LNCaP clone FGC (cell line): ENCODE measurements at regions not wholly inside any gene's neighbourhood (a gene's known extent, or its start where the extent isn't known, plus 50 kb on each side); places are given as distances from the start of the nearest gene placed in this dataset.

Experiments
- DNase-seq: peaks from one replicate; pipeline ENCODE4 v3.0.0-alpha.2; 2011; ENCODE audit warnings: low read depth
- H3K4me3 ChIP-seq: 2 replicates; pipeline ENCODE4 v1.5.1; 2011; ENCODE audit warnings: mild to moderate bottlenecking, low read depth, low read length, control low read depth
- TF ChIP-seq, protein P1 (sequence below): IDR thresholded peaks from 2 replicates; pipeline ENCODE4 v1.5.1; 2012; ENCODE audit warnings: mild to moderate bottlenecking; ENCODE audit not compliant: control insufficient read depth, insufficient read depth; ENCODE audit errors: extremely low read depth

GRCh38 chr1:218501161-218501560, 156.0 kb downstream of the TGFB2 start:
- H3K4me3 ChIP-seq, result no peak overlapping the region
- no peak for DNase-seq
- TF ChIP-seq, protein P1, sequence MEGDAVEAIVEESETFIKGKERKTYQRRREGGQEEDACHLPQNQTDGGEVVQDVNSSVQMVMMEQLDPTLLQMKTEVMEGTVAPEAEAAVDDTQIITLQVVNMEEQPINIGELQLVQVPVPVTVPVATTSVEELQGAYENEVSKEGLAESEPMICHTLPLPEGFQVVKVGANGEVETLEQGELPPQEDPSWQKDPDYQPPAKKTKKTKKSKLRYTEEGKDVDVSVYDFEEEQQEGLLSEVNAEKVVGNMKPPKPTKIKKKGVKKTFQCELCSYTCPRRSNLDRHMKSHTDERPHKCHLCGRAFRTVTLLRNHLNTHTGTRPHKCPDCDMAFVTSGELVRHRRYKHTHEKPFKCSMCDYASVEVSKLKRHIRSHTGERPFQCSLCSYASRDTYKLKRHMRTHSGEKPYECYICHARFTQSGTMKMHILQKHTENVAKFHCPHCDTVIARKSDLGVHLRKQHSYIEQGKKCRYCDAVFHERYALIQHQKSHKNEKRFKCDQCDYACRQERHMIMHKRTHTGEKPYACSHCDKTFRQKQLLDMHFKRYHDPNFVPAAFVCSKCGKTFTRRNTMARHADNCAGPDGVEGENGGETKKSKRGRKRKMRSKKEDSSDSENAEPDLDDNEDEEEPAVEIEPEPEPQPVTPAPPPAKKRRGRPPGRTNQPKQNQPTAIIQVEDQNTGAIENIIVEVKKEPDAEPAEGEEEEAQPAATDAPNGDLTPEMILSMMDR, result no peak

GRCh38 chr1:218502383-218502782, 157.2 kb downstream of the TGFB2 start:
- H3K4me3 ChIP-seq, result no peak overlapping the region
- no peak for DNase-seq
- TF ChIP-seq, protein P1, result no peak

GRCh38 chr1:218503102-218503501, 158.0 kb downstream of the TGFB2 start:
- H3K4me3 ChIP-seq, result no peak overlapping the region
- DNase-seq, result no peak
- TF ChIP-seq, protein P1, result no peak

DNA sequence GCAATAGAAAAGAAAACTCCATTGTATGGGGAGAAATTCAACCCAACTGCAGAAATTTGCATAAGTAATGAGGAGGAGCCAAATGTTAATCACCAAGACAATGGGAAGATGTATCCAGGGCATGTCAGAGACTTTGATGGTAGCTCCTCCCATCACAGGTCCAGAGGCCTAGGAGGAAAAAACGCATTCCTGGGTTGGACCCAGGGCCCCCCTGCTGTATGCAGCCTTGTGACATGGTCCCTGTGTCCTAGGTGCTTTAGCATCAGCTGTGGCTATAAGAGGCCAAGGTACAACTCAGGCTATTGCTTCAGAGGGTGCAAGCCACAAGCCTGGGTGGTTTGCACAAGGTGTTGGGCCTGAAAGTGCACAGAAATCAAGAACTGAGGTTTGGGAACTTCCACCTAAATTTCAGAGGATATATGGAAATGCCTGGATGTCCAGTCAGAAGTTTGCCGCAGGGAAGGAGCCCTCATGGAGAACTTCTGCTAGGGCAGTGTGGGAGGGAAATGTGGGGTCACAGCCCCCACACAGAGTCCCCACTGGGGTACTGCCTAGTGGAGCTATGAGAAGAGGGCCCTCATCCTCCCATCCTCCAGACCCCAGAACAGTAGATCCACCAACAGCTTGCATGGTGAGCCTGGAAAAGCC, 162.3 kb downstream of the TGFB2 start:
- TF ChIP-seq, protein P1, result no peak
- no peak overlapping the region for H3K4me3 ChIP-seq
- no peak for DNase-seq

- H3K4me3 ChIP-seq, result no peak overlapping the region
- TF ChIP-seq, protein P1, result no peak
- DNase-seq, result no peak
Observed at GRCh38 chr1:218510153-218510772, 165.1 kb downstream of the TGFB2 start.

DNA sequence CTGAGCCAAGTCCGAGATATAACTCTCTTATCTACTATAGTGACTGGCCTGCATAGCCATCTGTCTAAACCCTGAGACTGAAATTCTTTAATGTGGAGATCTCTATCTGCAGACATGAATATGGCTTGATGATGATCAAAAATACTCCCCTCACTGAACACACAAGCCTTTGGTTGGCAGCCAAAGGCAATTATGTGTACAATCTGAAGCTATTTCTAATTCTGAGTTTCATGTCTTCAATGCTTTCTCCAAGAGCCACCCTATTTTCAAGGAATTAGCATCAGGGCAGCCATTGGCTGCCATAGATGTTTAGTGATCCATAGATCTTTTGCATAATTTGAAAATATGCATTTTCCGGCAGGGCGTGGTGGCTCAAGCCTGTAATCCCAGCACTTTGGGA, 168.2 kb downstream of the TGFB2 start:
- TF ChIP-seq, protein P1, result no peak
- no peak overlapping the region for H3K4me3 ChIP-seq
- DNase-seq, result no peak

- TF ChIP-seq, protein P1, result no peak
- DNase-seq, result no peak
- H3K4me3 ChIP-seq, result no peak overlapping the region
Observed at GRCh38 chr1:218514689-218515088, 169.6 kb downstream of the TGFB2 start.
